K562 (cell line): ENCODE measurements at regions not wholly inside any gene's neighbourhood (a gene's known extent, or its start where the extent isn't known, plus 50 kb on each side); places are given as distances from the start of the nearest gene placed in this dataset.

Experiments
- ATAC-seq: fragments of 200-7000 bp; cut with Tn5 transposase; 3 replicates; pipeline ENCODE4 v1.9.1; 2020; ENCODE audit warnings: moderate library complexity
- BruUV-seq: library from RNA; stranded (reverse); fragments of 400-500 nt; replicated peaks from 2 replicates; lab custom pipeline; 2021; lab: Mats Ljungman, UMichigan
- CTCF ChIA-PET: fragments of 300-600 bp; formaldehyde crosslinking; extraction: SDS; loops from one replicate; lab custom pipeline; 2021; ENCODE audit warnings: low intra/inter-chr PET ratio; lab: Yijun Ruan, JAX
- POLR2A ChIA-PET: fragments of 300-600, 350-650 bp; sonication (Branson Sonifier 250); formaldehyde crosslinking; extraction: SDS; loops from one replicate; lab custom pipeline; 2021; ENCODE audit warnings: antibody characterized with exemption, inconsistent platforms; lab: Yijun Ruan, JAX
- DNase-seq, 4 experiments: peaks; one replicate each; pipeline versions ENCODE4 v3.0.0 to v3.0.0-alpha.2; 2011 to 2018; ENCODE audit warnings: low spot score in 3 of 4, mixed read lengths in 3 of 4; ENCODE audit errors: extremely low read depth in 1 of 4
- FAIRE-seq: peaks from 2 replicates; lab custom pipeline; 2011; peaks lifted over from hg19 to GRCh38; lab: Jason Lieb, UNC
- H2AFZ ChIP-seq: 2 replicates; pipeline ENCODE4 v1.6.0; 2011; ENCODE audit warnings: low read depth, low read length, control low read depth, inconsistent platforms
- H3K27ac ChIP-seq: fragments of 200-600 bp; 3 replicates; pipeline ENCODE4 v1.8.0; 2011; ENCODE audit warnings: low read depth, mild to moderate bottlenecking, control low read depth, inconsistent platforms, low read length, moderate library complexity, mixed read lengths; ENCODE audit errors: extremely low read depth
- H3K27me3 ChIP-seq, 2 experiments: fragments of 300-600 bp in 1 of 2; 2 replicates in 1 of 2; 3 replicates in 1 of 2; pipeline versions ENCODE4 v1.6.0 to v1.8.0; 2011; ENCODE audit warnings: inconsistent platforms in 2 of 2, low read length in 2 of 2, mild to moderate bottlenecking in 1 of 2, mixed read lengths in 1 of 2, moderate library complexity in 1 of 2; ENCODE audit not compliant: control insufficient read depth in 2 of 2, insufficient read depth in 2 of 2
- H3K36me3 ChIP-seq: fragments of 300-600 bp; 3 replicates; pipeline ENCODE4 v1.8.0; 2011; ENCODE audit warnings: mild to moderate bottlenecking, low read length, inconsistent platforms; ENCODE audit not compliant: control insufficient read depth, insufficient read depth
- H3K4me1 ChIP-seq, 2 experiments: fragments of 200-600 bp in 1 of 2; replicated peaks in 1 of 2; 2 replicates in 1 of 2; 3 replicates in 1 of 2; pipeline versions ENCODE4 v1.5.1 to v1.8.0; 2011; ENCODE audit warnings: inconsistent platforms in 2 of 2, low read length in 2 of 2, mild to moderate bottlenecking in 1 of 2, mixed read lengths in 1 of 2, moderate library complexity in 1 of 2; ENCODE audit not compliant: control insufficient read depth in 2 of 2, insufficient read depth in 2 of 2
- H3K4me2 ChIP-seq: 2 replicates; pipeline ENCODE4 v1.6.1; 2011; ENCODE audit warnings: low read length, control low read depth, inconsistent platforms, mixed read lengths; ENCODE audit not compliant: insufficient read depth
- H3K4me3 ChIP-seq: fragments of 200-600 bp; sonication (generic), shearing (Covaris generic); 2 replicates; pipeline ENCODE4 v1.5.1; 2016; ENCODE audit warnings: control low read depth, inconsistent platforms
- H3K79me2 ChIP-seq: fragments of 200-600 bp; 3 replicates; pipeline ENCODE4 v1.8.0; 2011; ENCODE audit warnings: low read length, inconsistent platforms; ENCODE audit not compliant: control insufficient read depth, insufficient read depth
- H3K9ac ChIP-seq, 2 experiments: 2 replicates each; pipeline versions ENCODE4 v1.6.0 to v1.6.1; 2011; ENCODE audit warnings: low read depth in 2 of 2, low read length in 2 of 2, control low read depth in 1 of 2, inconsistent platforms in 1 of 2, mild to moderate bottlenecking in 1 of 2, mixed read lengths in 1 of 2; ENCODE audit not compliant: insufficient read depth in 1 of 2
- H3K9me1 ChIP-seq: one replicate; pipeline ENCODE4 v1.6.0; 2011; ENCODE audit warnings: inconsistent platforms, mild to moderate bottlenecking, low read length, moderate library complexity; ENCODE audit not compliant: control insufficient read depth, insufficient read depth
- H3K9me3 ChIP-seq: replicated peaks from 2 replicates; pipeline ENCODE4 v1.5.1; 2011; ENCODE audit warnings: low read depth, low read length, inconsistent platforms; ENCODE audit not compliant: control insufficient read depth, insufficient read depth
- H4K20me1 ChIP-seq: replicated peaks from 2 replicates; pipeline ENCODE4 v1.6.1; 2011; ENCODE audit warnings: low read length, inconsistent platforms, mixed read lengths; ENCODE audit not compliant: control insufficient read depth, insufficient read depth
- CC2D1A ChIP-seq: fragments of 450-650 bp; IDR thresholded peaks from 2 replicates; pipeline ENCODE4 v1.6.1; 2017; ENCODE audit warnings: mild to moderate bottlenecking
- CREBBP ChIP-seq: IDR thresholded peaks from one replicate; pipeline ENCODE4 v1.6.1; 2012; ENCODE audit warnings: low read depth, mild to moderate bottlenecking, control low read depth, inconsistent platforms, low read length
- E2F4 ChIP-seq: sonication (generic); formaldehyde crosslinking; IDR thresholded peaks from 2 replicates; pipeline ENCODE4 v1.8.0; 2022; ENCODE audit warnings: mild to moderate bottlenecking, low read depth, missing genetic modification reagents
- FOXO4 ChIP-seq: fragments of 450-650 bp; formaldehyde crosslinking; IDR thresholded peaks from 2 replicates; pipeline ENCODE4 v1.4.0; 2020; ENCODE audit warnings: mild to moderate bottlenecking, moderate library complexity
- HNRNPUL1 ChIP-seq: fragments of 200-400 bp; formaldehyde crosslinking; IDR thresholded peaks from 2 replicates; pipeline ENCODE4 v1.6.1; 2017; ENCODE audit warnings: low read length
- HOXB6 ChIP-seq: fragments of 250-450 bp; sonication (Bioruptor Pico); IDR thresholded peaks from 2 replicates; pipeline ENCODE4 v1.5.1; 2022; ENCODE audit warnings: mild to moderate bottlenecking, borderline replicate concordance
- IFI16 ChIP-seq: fragments of 250-450 bp; sonication (Bioruptor Pico); IDR thresholded peaks from 2 replicates; pipeline ENCODE4 v2.1.2; 2022; ENCODE audit warnings: mild to moderate bottlenecking, inconsistent platforms
- ILF3 ChIP-seq: fragments of 450-650 bp; IDR thresholded peaks from 2 replicates; pipeline ENCODE4 v1.6.1; 2018; ENCODE audit warnings: antibody characterized with exemption, mild to moderate bottlenecking, moderate library complexity, borderline replicate concordance
- JUN ChIP-seq, 2 experiments: sonication (generic) in 1 of 2; formaldehyde crosslinking in 1 of 2; IDR thresholded peaks; 2 replicates each; pipeline versions ENCODE4 v1.6.1 to v1.8.0; 2012 to 2022; ENCODE audit warnings: borderline replicate concordance in 2 of 2, mild to moderate bottlenecking in 2 of 2, improper control_type of control experiment in 1 of 2, low read depth in 1 of 2, low read length in 1 of 2, missing genetic modification reagents in 1 of 2
- NCOA6 ChIP-seq: fragments of 450-650 bp; IDR thresholded peaks from 2 replicates; pipeline ENCODE4 v1.6.1; 2017; ENCODE audit warnings: mild to moderate bottlenecking
- PTTG1 ChIP-seq: fragments of 450-650 bp; IDR thresholded peaks from 2 replicates; pipeline ENCODE4 v1.6.1; 2016; ENCODE audit warnings: low read depth, mild to moderate bottlenecking, missing genetic modification characterization, missing compliant biosample characterization
- SLC30A9 ChIP-seq: fragments of 250-450 bp; sonication (Bioruptor Pico); IDR thresholded peaks from 2 replicates; pipeline ENCODE4 v1.8.0; 2022; ENCODE audit warnings: mild to moderate bottlenecking, moderate library complexity
- THRB ChIP-seq: fragments of 450-650 bp; formaldehyde crosslinking; conservative IDR thresholded peaks from 2 replicates; pipeline ENCODE4 v1.4.0; 2022; ENCODE audit warnings: mild to moderate bottlenecking, missing genetic modification characterization
- WHSC1 ChIP-seq: IDR thresholded peaks from one replicate; pipeline ENCODE4 v1.6.1; 2012; ENCODE audit warnings: low read length, control low read depth, inconsistent platforms
- ZBTB5 ChIP-seq: fragments of 450-650 bp; IDR thresholded peaks from 2 replicates; pipeline ENCODE4 v1.6.1; 2017; ENCODE audit warnings: antibody characterized with exemption
- ZNF780A ChIP-seq: fragments of 250-450 bp; sonication (Bioruptor Pico); IDR thresholded peaks from 2 replicates; pipeline ENCODE4 v1.5.0; 2021; ENCODE audit warnings: mild to moderate bottlenecking
- ZNF79 ChIP-seq: fragments of 250-450 bp; sonication (Bioruptor Pico); IDR thresholded peaks from 2 replicates; pipeline ENCODE4 v1.4.0; 2020; ENCODE audit warnings: low read depth, mild to moderate bottlenecking, moderate library complexity
- WGBS: fragments of 100-300 bp; shearing (Covaris generic); methylation state at CpG from one replicate; pipeline ENCODE4 v1.1.6; 2016; ENCODE audit warnings: low coverage, mixed read lengths; ENCODE audit not compliant: insufficient coverage; ENCODE audit errors: missing lambda C conversion rate; 5-methylcytosine and 5-hydroxymethylcytosine counted together
- in situ Hi-C: fragments of 300-500 bp; cut with MboI; formaldehyde crosslinking; loops from 4 replicates; pipeline ENCODE4 v1.15.0; 2018; ENCODE audit warnings: inconsistent platforms, mixed read lengths
- intact Hi-C: fragments of 100-400 bp; cut with micrococcal nuclease; formaldehyde crosslinking; loops from 2 replicates; pipeline ENCODE4 v1.14.2; 2022

GRCh38 chr5:54851449-54851848 is 133.9 kb downstream of the ESM1 start (continued):
- no peak for TF ChIP-seq THRB (CRISPR knock-in tag)
- TF ChIP-seq CREBBP = no peak
- TF ChIP-seq ZNF780A (CRISPR knock-in tag) = no peak

GRCh38 chr5:54848581-54848980 is 136.8 kb downstream of the ESM1 start:
- H2AFZ ChIP-seq = no peak overlapping the region
- FAIRE-seq (no peak), DNase-seq (no peak), ATAC-seq (no peak)
- ChIA-PET CTCF (no interaction called here), POLR2A (interaction anchor here (1.3 kb wide), 1 partner anchor 25 kb away, joined by 7 read pairs; no protein-coding TSS in a partner anchor)
- H3K9me3 ChIP-seq = no peaks in the 10 kb centered on the region; the same call in 1 of the 2 replicates
- no peaks in the 10 kb centered on the region for H3K36me3 ChIP-seq
- intact Hi-C loops (loop anchor here (10.0 kb wide), 2 partner anchors 214 to 604 kb away; no protein-coding TSS in a partner anchor), in situ Hi-C loops (no loop called here)
- H3K27me3 ChIP-seq = peaks cover 2 to 7% of the 10 kb centered on the region in 2 experiments; a peak in 3 of 5 replicates
- H3K4me3 ChIP-seq = no peak overlapping the region
- H3K9ac ChIP-seq = no peak overlapping the region
- no peak overlapping the region for H3K27ac ChIP-seq
- H3K79me2 ChIP-seq = no peaks in the 10 kb centered on the region
- WGBS = 0% methylated on average over 5 of the region's 5 CpGs
- BruUV-seq = no TSS peak
- no peaks in the 10 kb centered on the region for H4K20me1 ChIP-seq
- H3K4me1 ChIP-seq = no peaks in the 10 kb centered on the region; a peak in 1 of 5 replicates
- H3K4me2 ChIP-seq = no peak overlapping the region
- no peaks in the 10 kb centered on the region for H3K9me1 ChIP-seq
- no peak for TF ChIP-seq SLC30A9 (CRISPR knock-in tag)
- no peak for TF ChIP-seq HNRNPUL1
- no peak for TF ChIP-seq FOXO4
- TF ChIP-seq E2F4 (CRISPR knock-in tag) = no peak
- no peak for TF ChIP-seq PTTG1 (tag)
- no peak for TF ChIP-seq ZNF79
- TF ChIP-seq ILF3 = no peak
- TF ChIP-seq HOXB6 (CRISPR knock-in tag) = no peak
- no peak for TF ChIP-seq ZBTB5
- no peak for TF ChIP-seq IFI16
- TF ChIP-seq WHSC1 = no peak
- TF ChIP-seq CC2D1A = no peak
- TF ChIP-seq JUN (IDR thresholded peaks at IDR 0.05; ENCODE audit: borderline replicate concordance, low read depth, low read length) = no peak
- no peak for TF ChIP-seq JUN (CRISPR knock-in tag; IDR thresholded peaks at IDR 0.05; ENCODE audit: borderline replicate concordance)
- no peak for TF ChIP-seq NCOA6
